Non-pigmented ciliary epithelial cell (primary cell): ENCODE measurements at regions not wholly inside any gene's neighbourhood (a gene's known extent, or its start where the extent isn't known, plus 50 kb on each side); places are given as distances from the start of the nearest gene placed in this dataset.

Source experiments
- DNase-seq: peaks from one replicate; pipeline ENCODE4 v3.0.0-alpha.2; 2010; ENCODE audit warnings: low read depth

DNA sequence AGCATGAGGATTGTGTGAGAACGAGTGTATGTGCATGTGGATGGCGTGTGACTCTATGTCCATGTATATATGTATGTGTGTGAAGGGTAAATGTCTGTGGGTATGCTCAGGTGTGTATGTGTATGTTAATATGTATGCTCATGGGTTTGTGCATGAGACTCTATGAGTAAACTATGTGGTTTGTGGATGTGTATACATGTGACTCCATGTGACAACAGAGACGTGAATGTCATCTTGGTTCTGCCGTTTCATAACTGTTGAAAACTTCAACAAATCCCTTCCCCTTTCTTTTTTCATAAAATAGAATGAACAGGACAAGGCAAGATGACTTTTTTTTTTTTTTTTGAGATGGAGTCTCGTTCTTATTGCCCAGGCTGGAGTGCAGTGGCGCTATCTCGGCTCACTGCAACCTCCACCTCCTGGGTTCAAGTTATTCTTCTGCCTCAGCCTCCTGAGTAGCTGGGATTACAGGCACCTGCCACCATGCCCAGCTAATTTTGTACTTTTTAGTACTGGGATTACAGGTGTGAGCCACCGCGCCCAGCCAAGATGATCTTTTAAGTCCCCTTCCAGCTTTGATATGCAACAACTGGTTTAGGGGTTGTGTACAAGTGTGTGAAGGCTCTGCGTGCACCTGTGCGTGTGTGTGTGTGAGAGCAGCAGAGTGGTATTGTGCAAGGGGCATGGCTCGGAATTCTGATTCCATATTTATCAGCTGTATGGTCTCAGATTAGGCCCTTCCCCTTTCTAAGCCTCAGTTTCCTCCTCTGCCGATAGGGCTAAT lies 106.3 kb downstream of the EBNA1BP2 start:
- no peak for DNase-seq

DNA sequence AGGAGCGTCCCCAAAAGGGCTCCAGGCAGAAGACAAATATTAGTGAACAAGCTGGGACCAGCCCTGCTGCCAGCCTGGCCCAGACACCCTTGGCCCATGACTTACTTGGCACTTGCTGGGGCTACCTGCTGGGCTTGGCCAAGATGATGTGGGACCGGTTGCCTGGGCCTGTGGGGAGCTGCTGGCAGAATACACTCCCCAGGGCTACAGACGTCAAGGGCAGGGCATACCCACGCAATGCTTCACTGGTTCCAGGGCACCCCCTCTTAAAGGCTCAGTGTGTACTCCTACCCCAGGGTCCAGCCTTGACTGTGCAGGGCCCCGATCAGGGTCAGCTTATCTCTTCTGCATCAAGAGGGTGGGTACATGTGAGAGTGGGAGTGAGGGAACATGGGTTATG lies 106.5 kb upstream of the SLC2A1 start:
- DNase-seq, result no peak

DNA sequence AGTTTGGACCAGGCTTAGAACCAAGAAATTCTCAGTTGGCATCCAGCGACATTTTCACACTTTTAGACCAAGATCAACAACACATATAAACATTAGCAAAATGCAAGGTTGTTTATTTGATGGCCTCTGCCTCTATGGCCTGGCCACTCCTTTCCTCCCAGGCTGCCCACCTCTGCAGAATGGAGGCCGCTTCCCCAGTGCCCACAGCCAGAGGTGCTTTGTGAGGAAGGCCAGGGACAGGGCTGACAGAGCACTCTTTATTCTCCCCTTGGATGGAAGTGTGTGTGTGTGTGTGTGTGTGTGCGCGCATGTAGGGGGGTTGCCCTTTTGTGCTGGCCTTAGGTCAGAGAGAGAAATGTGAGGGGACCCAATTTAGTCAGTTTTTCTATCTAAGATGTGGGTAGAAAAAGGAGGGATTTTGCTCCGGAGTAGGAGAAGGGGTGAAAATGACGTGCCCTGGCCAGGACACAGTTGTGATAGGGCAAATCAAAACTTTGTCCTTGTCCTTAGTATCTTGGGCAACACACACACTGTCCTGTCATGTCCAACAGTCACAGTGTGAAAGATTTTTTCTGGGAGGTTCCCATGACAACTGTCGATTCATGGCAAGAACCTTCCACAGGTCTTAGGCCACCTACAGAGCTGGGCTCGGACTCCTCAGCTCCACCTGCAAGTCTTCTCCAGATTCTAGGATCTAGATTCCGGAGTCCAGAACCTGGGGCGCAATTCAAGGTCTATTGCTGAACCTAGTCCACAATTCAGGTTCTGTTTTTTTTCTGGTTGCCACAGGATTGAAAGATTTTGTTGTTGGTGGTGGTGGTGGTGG lies 104.9 kb upstream of the SLC2A1 start:
- no peak for DNase-seq

DNA sequence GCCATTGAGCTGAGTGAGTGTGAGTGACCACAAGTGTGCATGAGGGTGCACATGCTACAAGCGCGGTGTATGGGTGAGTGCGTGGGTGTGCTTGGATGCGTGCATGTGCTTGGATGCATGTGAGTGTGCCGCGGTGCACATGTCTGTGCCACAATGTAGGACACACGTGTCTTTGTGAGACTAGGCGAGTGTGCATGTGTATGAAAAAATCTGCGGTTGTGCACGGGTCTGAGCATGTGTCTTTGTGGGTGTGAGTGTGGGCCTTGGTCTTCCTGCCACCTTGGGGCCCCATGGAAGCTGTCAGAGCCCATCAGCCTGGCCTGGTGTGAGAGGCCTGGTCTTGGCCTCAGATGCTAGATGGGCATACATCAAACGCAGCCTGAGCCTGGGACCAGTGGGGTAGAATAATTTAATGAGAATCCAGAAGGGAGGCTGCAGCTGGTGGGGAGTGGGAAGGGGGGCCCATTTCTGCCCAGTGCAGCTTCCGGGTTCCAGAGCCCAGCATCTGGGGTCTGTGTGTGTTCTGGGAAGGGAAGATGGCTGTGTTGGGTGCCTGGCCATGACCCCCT lies 103.9 kb upstream of the SLC2A1 start:
- no peak for DNase-seq

DNA sequence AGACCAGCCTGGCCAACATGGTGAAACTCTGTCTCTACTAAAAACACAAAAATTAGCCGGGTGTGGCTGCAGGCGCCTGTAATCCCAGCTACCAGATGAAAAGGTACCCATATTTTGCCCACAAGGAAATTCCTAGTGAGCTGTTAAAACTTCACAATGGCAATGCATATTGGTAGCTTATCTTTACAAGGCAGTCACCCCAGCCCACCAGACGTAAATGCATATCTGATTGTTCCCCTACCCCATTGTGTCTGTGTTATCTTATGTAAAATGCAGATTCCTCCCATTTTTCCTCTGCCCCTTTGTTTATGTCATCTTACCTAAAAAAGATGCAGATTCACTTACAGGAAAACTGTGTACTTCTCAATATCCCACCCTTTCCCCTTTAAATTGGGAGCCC lies 103.1 kb upstream of the SLC2A1 start:
- no peak for DNase-seq

DNA sequence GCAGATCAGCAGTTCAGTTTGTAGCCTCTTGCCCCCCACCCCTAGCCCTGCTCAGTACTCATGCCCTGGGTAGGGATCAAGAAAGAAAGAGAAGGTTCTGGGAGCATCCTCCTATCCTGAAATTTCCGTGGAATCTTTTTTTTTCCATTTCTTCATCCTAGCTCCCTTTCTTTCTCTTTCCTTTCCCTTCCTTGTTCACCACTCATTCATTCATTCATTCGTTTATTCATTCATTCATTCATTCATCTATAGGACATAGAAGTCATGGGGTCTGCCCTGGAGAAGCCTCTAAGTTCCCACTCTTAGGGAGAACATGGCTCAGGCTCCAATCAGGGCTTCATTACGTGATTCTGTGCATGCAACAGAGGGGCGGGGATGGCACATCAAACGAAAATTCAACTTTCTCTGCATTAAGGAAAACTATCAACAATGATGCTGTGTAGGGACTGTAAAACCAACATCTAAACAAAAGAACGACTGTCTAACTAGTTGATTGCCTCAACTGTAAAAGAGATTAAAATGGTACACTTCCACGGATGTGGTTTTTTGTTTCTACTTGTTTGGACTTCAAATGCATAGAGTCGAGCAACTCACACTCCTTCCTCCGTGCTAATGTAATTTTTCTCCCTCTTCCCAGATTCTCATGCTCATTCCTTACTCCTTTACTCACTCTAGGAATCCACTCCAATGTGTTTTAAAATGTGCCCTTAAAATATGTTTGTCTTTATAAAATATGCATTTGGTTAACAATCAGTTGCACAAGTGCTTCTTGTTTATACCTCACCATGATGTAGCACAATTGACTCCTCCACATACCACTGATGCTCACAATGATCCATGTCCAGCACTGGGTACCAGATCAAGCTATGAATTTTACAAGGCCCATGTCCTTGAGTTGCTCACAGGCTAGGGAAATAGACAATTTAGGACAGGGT lies 101.2 kb upstream of the SLC2A1 start:
- no peak for DNase-seq

DNA sequence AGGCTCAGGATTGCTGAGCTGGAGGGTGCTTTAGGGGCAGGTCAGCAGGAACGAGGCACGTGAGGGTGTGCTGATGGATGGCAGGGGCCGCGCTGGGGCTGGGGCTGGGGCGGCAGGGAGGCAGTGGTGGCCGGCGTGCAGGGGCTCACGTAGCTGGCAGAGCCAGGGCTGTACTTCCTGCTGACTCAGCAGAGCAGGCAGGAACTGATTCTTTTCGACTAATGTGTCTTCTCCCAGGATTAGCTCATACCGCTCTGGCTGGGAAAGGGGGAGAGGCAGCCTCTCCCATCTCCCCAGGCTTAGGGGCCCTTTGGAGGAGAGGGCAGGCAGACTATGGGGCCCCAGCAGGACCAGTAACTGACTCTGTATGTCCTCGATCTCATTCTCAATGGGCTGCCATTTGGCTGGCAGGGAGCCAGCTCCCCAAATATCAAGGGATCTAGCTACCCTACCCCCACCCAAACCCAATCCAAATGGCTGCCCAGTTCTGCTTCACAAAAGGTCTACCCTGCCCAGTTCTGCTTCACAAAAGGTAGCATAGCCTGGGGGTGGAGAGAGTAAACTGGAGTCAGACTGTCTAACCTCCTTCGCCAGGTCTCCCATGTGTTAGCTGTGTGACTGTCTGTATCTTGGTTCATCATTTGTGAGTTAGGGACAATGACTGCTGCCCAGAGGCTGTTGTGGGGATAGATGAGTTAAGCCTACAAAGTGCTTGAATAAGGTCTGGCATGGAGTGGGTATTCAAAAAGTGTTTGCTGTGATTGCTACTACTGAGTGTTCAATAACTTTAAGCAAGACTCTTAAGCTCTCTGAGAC lies 100.1 kb upstream of the SLC2A1 start:
- no peak for DNase-seq

DNA sequence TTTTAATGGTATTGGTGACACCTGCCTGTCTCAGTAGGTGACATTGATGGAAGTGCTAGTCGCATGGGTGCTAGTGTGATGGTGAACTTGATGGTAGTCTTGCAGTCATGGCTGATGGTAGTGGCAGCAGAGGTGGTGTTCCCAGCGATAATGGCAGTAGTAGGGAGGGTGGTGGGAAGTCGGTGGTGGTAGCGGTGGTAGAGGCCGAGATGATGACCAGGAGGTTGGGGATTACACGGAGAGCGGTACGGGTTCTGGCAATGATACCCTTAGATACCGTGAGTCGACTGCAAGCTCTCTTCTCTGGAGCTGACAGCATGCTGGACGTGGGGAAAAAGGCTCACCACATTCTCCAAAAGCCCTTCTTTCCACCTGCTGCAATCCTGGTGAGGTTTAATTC lies 99.4 kb upstream of the SLC2A1 start:
- no peak for DNase-seq

DNA sequence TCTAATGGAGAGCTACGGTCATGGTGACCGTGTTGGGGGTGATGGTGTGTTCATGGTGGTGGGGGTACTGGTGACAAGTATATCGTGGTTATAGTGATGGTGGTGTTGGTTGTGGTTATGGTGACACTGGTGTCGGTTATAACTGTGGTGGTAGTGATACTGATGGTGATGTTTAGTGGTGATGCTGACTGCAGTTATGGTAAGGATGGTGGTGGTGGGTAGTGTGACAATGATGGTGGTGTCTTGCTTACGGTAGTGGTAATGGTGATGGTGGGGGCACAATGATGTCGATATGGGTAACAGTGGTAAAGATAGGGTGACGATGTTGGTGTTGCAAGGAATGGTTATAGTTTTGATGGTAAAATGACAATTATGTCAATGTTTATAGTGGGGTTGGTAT lies 98.9 kb upstream of the SLC2A1 start:
- no peak for DNase-seq

DNA sequence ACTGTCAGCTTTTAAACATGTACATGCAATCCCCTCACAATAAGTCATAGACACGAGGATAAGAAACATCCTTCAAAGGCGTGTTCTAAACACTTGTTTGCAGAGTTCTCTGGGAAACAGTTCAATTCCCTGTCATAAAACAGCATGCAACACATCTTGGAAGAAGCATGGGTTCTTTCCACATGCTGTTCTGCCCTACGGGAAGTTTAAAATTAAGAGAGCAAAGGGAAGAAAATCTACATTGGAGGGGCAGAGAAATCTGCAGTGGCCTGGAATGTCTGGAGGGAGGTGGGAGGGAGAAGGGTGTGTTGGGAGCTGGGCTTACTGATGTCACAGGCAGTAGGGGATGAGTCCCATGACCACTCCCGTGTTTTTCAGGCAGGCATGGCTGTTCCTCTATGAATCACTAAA lies 98.3 kb upstream of the SLC2A1 start:
- no peak for DNase-seq

DNA sequence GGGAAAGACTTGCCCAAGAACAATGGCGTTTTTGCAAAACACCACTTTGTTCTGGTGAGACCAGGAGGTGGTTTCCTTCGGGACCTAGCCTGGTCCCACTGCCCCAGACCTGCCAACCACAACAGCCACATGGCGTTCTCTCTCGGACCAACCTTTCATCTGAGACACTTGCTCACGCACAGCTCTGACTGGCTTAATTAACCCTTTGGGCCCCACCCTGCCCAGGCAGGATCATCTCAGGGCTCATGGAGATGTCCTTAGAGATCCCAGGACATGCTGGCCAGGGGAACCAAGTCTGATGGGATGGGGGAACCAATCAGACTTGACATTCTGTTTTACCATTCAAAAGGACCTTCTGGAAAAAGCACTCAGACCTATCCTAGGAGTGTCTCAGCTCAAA lies 97.8 kb upstream of the SLC2A1 start:
- no peak for DNase-seq

DNA sequence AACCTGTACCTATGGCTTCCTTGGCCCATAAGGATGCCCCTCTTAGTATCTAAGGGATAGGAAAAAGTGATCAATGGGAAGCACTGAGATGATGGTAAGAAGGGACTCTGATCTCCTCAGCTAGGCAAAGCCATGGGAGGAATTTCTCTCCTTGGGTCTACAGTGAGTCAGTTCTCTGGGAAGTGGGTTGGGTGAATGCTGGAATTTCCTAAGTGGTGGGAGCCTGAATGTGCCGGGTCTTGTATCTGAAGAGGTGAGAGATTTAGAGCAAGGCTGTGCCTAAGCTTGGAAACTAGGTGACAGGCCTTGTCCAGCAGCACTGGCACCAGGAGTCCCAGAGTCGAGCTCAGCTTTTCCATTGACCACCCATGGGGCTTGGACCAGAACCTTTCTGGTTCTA lies 96.3 kb upstream of the SLC2A1 start:
- DNase-seq, result no peak

DNA sequence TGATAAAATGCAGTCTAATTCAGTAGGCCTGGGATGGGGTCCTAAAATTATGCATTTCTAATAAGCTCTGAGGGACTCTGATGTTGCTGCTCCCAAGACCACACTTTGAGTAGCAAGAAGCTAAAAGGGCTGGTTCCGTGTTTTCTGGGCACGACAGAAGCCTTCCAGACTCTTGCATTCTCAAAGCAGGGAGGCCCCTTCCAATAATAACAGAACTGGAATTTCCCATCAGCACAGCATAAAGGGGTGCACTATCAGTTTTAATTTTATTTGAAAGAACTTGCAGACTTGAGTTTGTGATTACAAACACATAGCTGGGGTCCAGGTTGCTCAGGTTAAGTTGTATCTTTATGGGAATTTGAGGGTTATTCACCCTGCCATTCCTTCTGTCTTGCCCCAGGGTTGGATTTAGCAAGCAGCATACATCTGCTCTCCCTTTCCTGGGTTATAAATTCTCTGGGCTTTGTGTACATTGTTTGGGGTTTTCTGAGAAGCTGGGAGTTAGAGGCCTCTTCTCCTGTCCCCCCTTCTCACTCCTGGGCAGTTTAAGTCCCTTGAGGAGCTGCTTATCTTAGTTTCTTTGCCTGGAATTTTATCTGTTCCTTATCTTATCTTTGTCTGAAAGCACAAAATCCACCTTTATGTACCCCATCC lies 94.2 kb upstream of the SLC2A1 start:
- DNase-seq, result no peak

DNA sequence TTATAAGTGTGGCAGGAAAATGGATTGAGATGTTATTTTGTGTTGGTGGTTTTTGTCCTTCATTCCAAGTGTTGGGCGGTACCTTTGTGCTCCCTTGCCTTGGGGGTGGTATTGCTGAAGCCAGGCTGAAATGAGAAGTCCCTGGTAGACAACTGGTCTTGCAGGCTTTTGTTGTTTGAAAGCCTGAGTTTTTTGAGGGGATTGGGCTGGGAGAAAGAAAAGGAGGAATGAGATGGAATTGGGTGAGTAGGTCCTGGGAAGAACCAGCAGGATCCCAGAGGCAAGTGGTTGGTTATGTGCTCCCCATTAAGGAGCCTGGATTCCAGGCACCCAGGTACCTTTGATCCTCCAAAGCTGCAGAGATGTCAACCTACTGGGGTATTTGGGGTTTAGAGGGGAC lies 93.7 kb upstream of the SLC2A1 start:
- DNase-seq, result no peak

DNA sequence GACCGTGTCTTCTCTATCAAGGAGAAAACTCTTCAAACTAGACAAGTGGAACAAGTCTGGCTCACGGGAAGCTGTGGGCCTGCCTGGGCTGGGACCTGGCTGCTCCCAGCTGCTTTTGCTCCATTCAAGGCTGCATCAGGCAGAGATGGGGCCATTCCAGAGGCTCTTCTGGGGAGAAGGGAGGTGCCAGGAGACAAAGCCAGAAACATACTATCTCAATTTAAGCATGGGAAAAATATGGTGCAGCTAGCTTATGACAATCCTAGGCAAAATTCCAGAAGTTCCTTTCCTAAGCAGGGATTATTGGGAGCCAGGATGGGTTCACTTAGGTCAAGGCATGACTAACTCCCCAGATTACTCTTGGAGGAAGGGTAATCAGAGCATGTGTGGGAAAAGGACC lies 90.8 kb upstream of the SLC2A1 start:
- DNase-seq, result no peak

DNA sequence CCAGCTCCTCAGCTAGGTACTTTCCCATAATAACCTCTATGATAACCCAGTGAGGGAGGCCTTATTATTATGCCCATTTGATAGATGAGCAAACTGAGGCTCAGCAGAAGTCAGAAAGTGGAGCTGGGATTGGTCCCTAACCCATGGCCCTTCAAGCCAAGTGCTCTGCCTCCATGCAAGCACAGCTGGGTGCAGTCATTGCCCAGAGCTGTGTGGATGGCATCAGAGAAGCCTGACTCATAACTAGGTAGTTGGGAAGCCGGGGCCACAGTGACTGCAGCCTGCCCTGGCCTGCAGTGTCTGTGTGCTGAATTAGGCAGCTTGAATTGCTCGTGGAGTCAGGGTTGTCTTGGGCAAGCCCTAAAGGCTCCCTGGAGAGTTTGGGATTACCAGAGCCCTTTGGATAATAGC lies 89.9 kb upstream of the SLC2A1 start:
- no peak for DNase-seq

DNA sequence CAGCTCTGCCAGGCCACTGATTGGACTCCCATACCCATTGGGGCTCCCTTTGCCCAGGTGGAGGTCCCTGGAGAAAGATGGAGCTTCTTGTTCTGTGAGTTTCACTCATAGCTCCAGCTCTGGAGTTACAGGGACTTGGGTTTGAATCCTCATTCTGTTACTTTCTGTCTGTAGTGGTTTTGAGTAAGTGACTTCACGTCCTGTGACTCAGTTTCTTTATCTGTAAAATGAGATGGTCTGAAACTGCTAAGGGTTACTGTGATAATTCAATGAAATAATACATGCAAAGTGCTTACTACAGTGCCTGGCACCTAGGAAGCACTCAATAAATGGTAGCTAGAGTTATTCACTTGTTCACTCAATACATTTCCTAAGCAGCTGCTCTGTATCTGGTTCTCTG lies 88.5 kb upstream of the SLC2A1 start:
- DNase-seq, result no peak

DNA sequence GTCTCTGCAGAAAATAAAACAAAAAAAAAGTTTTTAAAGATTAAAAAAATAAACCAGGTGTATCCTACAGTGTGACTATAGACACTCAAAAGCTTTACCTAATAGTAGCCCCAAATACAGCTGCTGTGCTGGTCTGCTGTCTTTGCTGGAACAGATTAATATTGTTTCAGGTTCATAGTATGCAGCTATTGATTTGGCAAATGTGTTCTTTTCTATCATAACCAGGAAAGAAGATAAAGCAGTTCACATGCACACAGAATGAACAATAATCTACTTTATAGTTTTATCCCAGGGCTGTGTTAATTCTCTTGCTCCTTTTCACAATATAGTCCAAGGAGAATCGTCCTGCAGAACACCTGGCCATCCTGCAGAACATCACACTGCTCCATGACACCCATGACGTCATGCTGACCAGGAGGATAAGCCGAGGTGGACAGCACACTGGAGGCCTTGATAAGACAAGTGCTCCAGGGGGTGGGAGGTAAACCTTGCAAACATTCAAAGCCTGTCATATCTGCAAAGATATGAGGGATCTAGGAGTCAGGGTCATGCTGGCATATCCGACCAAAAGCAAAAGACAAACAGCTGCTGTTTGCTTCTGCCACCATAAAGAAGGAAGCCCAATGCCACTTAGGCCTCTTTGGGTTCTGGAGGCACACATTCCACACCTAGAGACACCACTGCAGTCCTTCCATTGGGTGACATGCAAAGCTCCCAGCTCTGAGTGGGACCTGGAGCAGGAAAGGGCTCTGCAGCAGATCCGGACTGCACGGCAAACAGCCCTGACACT lies 86.1 kb upstream of the SLC2A1 start:
- no peak for DNase-seq

DNA sequence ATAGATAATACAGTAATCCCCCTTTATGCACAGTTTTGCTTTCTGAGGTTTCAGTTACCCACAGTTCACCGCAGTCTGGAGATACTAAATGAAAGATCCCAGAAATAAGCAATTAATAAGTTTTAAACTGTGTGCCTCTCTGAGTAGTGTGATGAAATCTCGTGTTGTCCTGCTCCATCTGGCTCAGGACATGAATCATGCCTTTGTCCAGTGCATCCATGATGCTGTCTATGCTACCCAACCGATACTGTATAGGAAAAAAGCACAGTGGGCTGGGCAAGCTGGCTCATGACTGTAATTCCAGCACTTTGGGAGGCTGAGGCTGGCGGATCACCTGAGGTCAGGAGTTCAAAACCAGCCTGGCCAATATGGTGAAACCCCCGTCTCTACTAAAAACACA lies 85.0 kb upstream of the SLC2A1 start:
- DNase-seq, result no peak
